ENCODE measurements at regions not wholly inside any gene's neighbourhood (a gene's known extent, or its start where the extent isn't known, plus 50 kb on each side); places are given as distances from the start of the nearest gene placed in this dataset.

DNA sequence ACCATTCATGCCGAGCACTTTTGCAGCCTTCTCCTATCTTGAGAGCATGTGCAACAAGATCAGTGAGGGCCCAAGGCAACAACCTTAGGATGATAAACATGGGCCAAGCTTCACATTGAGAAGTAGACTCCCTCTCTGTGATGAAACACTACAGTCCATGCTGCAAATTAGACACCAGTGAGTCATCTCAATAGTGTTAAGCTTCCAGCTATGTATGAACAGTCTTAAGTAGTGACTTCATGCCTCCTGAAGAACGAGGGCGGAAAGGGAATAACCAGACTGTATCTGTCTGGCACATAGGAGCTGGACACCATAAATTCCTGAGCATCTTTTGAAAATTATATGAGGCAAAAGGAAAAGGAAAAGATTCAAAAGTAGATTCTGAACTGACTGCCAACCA, 309.9 kb upstream of the SLITRK1 start:
- Histone ChIP-seq H3K36me3 (ENCODE audit: insufficient read depth, low read length) (no peaks in the 10 kb centered on the region), H3K9ac (ENCODE audit: low read depth, low read length) (no peak overlapping the region), H3K4me1 (ENCODE audit: insufficient read depth, low read length) (no peaks in the 10 kb centered on the region), H4K20me1 (ENCODE audit: insufficient read depth, low read length) (no peaks in the 10 kb centered on the region), H3K4me2 (ENCODE audit: insufficient read depth, low read length) (no peak overlapping the region), H2AFZ (ENCODE audit: low read depth, low read length) (no peak overlapping the region), H3K27me3 (ENCODE audit: insufficient read depth, low read length, poor library complexity) (no peaks in the 10 kb centered on the region), H3K27ac (ENCODE audit: low read length) (no peak overlapping the region), H3K79me2 (ENCODE audit: insufficient read depth, low read length) (no peaks in the 10 kb centered on the region), H3K9me3 (ENCODE audit: insufficient read depth, low read length, severe bottlenecking) (no peaks in the 10 kb centered on the region), H3K4me3 (ENCODE audit: low read depth in 1 of 2, low read length in 2 of 2) (no peak overlapping the region)
- DNase-seq (no peak), ATAC-seq (ENCODE audit: insufficient read depth, low read depth) (no peak)
- TF ChIP-seq EZH2 (IDR thresholded peaks at IDR 0.05; ENCODE audit: borderline replicate concordance, low read depth, low read length, severe bottlenecking), result no peak
- TF ChIP-seq, protein P1, sequence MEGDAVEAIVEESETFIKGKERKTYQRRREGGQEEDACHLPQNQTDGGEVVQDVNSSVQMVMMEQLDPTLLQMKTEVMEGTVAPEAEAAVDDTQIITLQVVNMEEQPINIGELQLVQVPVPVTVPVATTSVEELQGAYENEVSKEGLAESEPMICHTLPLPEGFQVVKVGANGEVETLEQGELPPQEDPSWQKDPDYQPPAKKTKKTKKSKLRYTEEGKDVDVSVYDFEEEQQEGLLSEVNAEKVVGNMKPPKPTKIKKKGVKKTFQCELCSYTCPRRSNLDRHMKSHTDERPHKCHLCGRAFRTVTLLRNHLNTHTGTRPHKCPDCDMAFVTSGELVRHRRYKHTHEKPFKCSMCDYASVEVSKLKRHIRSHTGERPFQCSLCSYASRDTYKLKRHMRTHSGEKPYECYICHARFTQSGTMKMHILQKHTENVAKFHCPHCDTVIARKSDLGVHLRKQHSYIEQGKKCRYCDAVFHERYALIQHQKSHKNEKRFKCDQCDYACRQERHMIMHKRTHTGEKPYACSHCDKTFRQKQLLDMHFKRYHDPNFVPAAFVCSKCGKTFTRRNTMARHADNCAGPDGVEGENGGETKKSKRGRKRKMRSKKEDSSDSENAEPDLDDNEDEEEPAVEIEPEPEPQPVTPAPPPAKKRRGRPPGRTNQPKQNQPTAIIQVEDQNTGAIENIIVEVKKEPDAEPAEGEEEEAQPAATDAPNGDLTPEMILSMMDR (IDR thresholded peaks at IDR 0.05; ENCODE audit: borderline replicate concordance, extremely low read depth, low read length, poor library complexity, severe bottlenecking), result no peak

DNA sequence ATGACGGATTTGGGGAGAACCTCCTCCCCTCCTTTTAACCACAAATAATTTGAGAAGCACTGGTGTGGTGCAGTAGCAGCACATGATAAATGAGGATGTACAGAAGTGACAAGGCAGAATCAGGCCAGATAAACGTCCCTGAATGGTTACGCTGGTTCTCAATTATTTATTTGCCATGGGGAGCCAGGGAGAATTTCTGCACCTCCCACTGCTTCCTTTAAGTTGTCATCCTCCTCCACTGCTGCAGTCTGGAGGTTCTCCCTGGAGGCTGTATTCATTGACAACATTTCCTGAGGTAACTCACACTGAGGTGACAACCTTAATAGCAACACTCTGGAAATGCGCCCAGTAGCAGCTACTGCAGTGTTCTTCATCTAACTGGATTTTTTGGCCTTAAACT, 308.9 kb upstream of the SLITRK1 start:
- Histone ChIP-seq H3K27ac (ENCODE audit: low read length) (no peak overlapping the region), H2AFZ (ENCODE audit: low read depth, low read length) (no peak overlapping the region), H3K9me3 (ENCODE audit: insufficient read depth, low read length, severe bottlenecking) (no peaks in the 10 kb centered on the region), H3K4me1 (ENCODE audit: insufficient read depth, low read length) (no peaks in the 10 kb centered on the region), H3K9ac (ENCODE audit: low read depth, low read length) (no peak overlapping the region), H4K20me1 (ENCODE audit: insufficient read depth, low read length) (no peaks in the 10 kb centered on the region), H3K27me3 (ENCODE audit: insufficient read depth, low read length, poor library complexity) (no peaks in the 10 kb centered on the region), H3K4me2 (ENCODE audit: insufficient read depth, low read length) (no peak overlapping the region), H3K79me2 (ENCODE audit: insufficient read depth, low read length) (no peaks in the 10 kb centered on the region), H3K36me3 (ENCODE audit: insufficient read depth, low read length) (no peaks in the 10 kb centered on the region), H3K4me3 (ENCODE audit: low read depth in 1 of 2, low read length in 2 of 2) (no peak overlapping the region)
- ATAC-seq (ENCODE audit: insufficient read depth, low read depth) (no peak; the same call in 2 of the 3 replicates), DNase-seq (no peak)
- TF ChIP-seq, protein P1 (IDR thresholded peaks at IDR 0.05; ENCODE audit: borderline replicate concordance, extremely low read depth, low read length, poor library complexity, severe bottlenecking), result no peak
- TF ChIP-seq EZH2 (IDR thresholded peaks at IDR 0.05; ENCODE audit: borderline replicate concordance, low read depth, low read length, severe bottlenecking), result no peak

DNA sequence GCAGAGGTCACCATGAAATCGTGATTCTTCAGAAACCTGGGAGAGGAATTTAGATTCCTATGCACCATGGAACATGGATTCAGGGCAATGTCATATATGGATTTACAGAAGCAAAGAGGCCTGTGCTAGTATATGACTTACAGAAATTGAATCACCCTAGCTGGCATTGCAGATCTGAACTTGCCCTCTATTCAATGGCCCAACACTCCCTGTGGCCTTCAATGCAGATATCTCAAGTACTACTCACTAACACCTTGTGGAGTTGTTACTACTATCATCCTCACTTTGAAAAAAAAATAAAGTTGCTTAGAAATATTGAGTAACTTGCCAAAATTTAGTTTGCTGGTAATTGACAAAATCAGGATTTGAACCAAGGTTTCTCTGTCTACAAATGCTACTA, 305.4 kb upstream of the SLITRK1 start:
- no peaks in the 10 kb centered on the region for H3K27me3 ChIP-seq (ENCODE audit: insufficient read depth, low read length, poor library complexity)

More for the DNA sequence above, 305.4 kb upstream of the SLITRK1 start:
- Histone ChIP-seq H3K27ac (ENCODE audit: low read length) (no peak overlapping the region), H3K9ac (ENCODE audit: low read depth, low read length) (no peak overlapping the region), H3K4me2 (ENCODE audit: insufficient read depth, low read length) (no peak overlapping the region), H3K4me1 (ENCODE audit: insufficient read depth, low read length) (no peaks in the 10 kb centered on the region), H3K9me3 (ENCODE audit: insufficient read depth, low read length, severe bottlenecking) (no peaks in the 10 kb centered on the region), H4K20me1 (ENCODE audit: insufficient read depth, low read length) (no peaks in the 10 kb centered on the region), H2AFZ (ENCODE audit: low read depth, low read length) (no peak overlapping the region), H3K79me2 (ENCODE audit: insufficient read depth, low read length) (no peaks in the 10 kb centered on the region), H3K4me3 (ENCODE audit: low read depth in 1 of 2, low read length in 2 of 2) (no peak overlapping the region), H3K36me3 (ENCODE audit: insufficient read depth, low read length) (no peaks in the 10 kb centered on the region)
- ATAC-seq (ENCODE audit: insufficient read depth, low read depth), result no peak
- TF ChIP-seq, protein P1 (IDR thresholded peaks at IDR 0.05; ENCODE audit: borderline replicate concordance, extremely low read depth, low read length, poor library complexity, severe bottlenecking), result no peak
- TF ChIP-seq EZH2 (IDR thresholded peaks at IDR 0.05; ENCODE audit: borderline replicate concordance, low read depth, low read length, severe bottlenecking), result no peak
- DNase-seq, result no peak
